ENCODE measurements at regions not wholly inside any gene's neighbourhood (a gene's known extent, or its start where the extent isn't known, plus 50 kb on each side); places are given as distances from the start of the nearest gene placed in this dataset.

DNA sequence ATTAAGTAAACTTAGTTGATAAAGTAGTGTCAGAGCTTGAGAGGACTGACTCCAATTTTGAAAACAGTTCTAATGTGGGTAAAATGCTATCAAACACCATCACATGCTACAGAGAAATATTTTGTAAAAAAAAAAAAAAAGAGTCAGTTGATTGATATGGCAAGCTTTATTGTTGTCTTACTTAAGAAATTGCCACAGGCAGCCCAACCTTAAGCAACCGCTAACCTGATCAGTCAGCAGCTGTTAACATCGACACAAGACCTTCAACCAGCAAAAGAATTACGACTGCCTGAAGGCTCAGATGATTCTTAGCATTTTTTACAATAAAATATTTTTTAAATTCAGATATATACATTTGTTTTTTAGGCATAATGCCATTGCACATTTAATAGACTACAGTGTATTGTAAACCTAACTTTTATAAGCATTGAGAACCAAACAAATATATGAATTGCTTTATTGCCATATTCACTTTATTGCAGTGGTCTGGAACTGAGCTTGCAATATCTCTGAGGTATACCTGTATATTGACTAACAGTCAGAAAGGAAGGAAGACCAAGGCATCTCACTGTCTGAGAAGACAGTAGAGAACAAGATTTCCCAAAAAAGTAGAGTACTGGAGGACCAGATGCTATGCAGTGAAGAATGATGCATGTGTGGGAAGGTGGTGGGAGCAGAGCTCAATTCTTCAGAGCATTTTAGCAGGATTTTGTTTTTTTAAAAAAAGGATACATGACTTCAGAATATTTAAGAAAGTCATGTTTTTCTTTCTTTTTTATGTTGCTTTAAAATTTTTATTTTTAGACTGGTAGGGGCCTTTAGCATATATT, 973.8 kb upstream of the GYPC start:
- ATAC-seq (no peak), DNase-seq (ENCODE audit: low spot score) (no peak), FAIRE-seq (no peak)
- Histone ChIP-seq H3K36me3 (replicated peaks in 1 of 2; ENCODE audit: control insufficient read depth in 1 of 2, insufficient read depth in 2 of 2, low read length in 2 of 2) (no peaks in the 10 kb centered on the region), H3K4me2 (ENCODE audit: low read depth, low read length) (no peak overlapping the region), H2AFZ (ENCODE audit: low read length) (no peak overlapping the region), H3K9ac (ENCODE audit: insufficient read depth, low read depth, low read length) (no peak overlapping the region), H3K27me3 (ENCODE audit: control insufficient read depth in 1 of 2, insufficient read depth in 2 of 2, low read length in 2 of 2) (no peaks in the 10 kb centered on the region), H3K4me3 (replicated peaks in 1 of 3; ENCODE audit: insufficient read depth in 1 of 3, low read depth in 2 of 3, low read length in 3 of 3) (no peak overlapping the region), H4K20me1 (ENCODE audit: insufficient read depth, low read length) (no peaks in the 10 kb centered on the region), H3K9me3 (ENCODE audit: low read length) (peaks cover 29% of the 10 kb centered on the region), H3K4me1 (ENCODE audit: insufficient read depth, low read length) (no peaks in the 10 kb centered on the region), H3K27ac (ENCODE audit: extremely low read length, insufficient read depth, low read length) (no peak overlapping the region), H3K79me2 (ENCODE audit: insufficient read depth, low read length) (no peaks in the 10 kb centered on the region)
- in situ Hi-C loops (cut with HindIII; ENCODE audit: extremely low pct_ligation_motif_present, low pct_unique_long_range_greater_than_20kb) = no loop called here
- WGBS (ENCODE audit: low lambda C conversion rate) = 17% methylated on average over 3 of the region's 3 CpGs
- ChIA-PET POLR2A (no interaction called here), CTCF (ENCODE audit: low intra/inter-chr PET ratio, low total read pairs) (no interaction called here)
- no TSS peak for BruUV-seq (replicated peaks)
- intact Hi-C loops (cut with micrococcal nuclease; ENCODE audit: unreplicated experiment) = no loop called here
- TF ChIP-seq HOXA3 (CRISPR knock-in tag; IDR thresholded peaks at IDR 0.05) = no peak
- TF ChIP-seq CEBPG (CRISPR knock-in tag; IDR thresholded peaks at IDR 0.05) = no peak
- TF ChIP-seq NFYB (CRISPR knock-in tag; IDR thresholded peaks at IDR 0.05) = no peak
- TF ChIP-seq RORA (CRISPR knock-in tag; IDR thresholded peaks at IDR 0.05) = no peak
- TF ChIP-seq, protein P1, sequence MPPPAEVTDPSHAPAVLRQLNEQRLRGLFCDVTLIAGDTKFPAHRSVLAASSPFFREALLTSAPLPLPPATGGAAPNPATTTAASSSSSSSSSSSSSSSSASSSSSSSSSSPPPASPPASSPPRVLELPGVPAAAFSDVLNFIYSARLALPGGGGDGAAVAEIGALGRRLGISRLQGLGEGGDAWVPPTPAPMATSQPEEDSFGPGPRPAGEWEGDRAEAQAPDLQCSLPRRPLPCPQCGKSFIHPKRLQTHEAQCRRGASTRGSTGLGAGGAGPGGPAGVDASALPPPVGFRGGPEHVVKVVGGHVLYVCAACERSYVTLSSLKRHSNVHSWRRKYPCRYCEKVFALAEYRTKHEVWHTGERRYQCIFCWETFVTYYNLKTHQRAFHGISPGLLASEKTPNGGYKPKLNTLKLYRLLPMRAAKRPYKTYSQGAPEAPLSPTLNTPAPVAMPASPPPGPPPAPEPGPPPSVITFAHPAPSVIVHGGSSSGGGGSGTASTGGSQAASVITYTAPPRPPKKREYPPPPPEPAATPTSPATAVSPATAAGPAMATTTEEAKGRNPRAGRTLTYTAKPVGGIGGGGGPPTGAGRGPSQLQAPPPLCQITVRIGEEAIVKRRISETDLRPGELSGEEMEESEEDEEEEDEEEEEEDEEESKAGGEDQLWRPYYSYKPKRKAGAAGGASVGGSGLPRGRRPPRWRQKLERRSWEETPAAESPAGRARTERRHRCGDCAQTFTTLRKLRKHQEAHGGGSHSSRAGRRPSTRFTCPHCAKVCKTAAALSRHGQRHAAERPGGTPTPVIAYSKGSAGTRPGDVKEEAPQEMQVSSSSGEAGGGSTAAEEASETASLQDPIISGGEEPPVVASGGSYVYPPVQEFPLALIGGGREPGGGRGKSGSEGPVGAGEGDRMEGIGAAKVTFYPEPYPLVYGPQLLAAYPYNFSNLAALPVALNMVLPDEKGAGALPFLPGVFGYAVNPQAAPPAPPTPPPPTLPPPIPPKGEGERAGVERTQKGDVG (CRISPR knock-in tag; IDR thresholded peaks at IDR 0.05; ENCODE audit: borderline replicate concordance) = no peak
- TF ChIP-seq ZSCAN21 (CRISPR knock-in tag; IDR thresholded peaks at IDR 0.05; ENCODE audit: borderline replicate concordance) = no peak
- TF ChIP-seq, protein P2, sequence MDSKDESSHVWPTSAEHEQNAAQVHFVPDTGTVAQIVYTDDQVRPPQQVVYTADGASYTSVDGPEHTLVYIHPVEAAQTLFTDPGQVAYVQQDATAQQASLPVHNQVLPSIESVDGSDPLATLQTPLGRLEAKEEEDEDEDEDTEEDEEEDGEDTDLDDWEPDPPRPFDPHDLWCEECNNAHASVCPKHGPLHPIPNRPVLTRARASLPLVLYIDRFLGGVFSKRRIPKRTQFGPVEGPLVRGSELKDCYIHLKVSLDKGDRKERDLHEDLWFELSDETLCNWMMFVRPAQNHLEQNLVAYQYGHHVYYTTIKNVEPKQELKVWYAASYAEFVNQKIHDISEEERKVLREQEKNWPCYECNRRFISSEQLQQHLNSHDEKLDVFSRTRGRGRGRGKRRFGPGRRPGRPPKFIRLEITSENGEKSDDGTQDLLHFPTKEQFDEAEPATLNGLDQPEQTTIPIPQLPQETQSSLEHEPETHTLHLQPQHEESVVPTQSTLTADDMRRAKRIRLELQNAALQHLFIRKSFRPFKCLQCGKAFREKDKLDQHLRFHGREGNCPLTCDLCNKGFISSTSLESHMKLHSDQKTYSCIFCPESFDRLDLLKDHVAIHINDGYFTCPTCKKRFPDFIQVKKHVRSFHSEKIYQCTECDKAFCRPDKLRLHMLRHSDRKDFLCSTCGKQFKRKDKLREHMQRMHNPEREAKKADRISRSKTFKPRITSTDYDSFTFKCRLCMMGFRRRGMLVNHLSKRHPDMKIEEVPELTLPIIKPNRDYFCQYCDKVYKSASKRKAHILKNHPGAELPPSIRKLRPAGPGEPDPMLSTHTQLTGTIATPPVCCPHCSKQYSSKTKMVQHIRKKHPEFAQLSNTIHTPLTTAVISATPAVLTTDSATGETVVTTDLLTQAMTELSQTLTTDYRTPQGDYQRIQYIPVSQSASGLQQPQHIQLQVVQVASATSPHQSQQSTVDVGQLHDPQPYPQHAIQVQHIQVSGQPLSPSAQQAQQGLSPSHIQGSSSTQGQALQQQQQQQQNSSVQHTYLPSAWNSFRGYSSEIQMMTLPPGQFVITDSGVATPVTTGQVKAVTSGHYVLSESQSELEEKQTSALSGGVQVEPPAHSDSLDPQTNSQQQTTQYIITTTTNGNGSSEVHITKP (CRISPR knock-in tag; IDR thresholded peaks at IDR 0.05; ENCODE audit: low read depth) = no peak
- no peak for TF ChIP-seq SNRNP70 (IDR thresholded peaks at IDR 0.05; ENCODE audit: low read depth, low read length)
- no peak for TF ChIP-seq ZNF232 (CRISPR knock-in tag; IDR thresholded peaks at IDR 0.05; ENCODE audit: borderline replicate concordance)

Measured in HepG2 (cell line).